GM21786 (cell line): ENCODE measurements at regions not wholly inside any gene's neighbourhood (a gene's known extent, or its start where the extent isn't known, plus 50 kb on each side); places are given as distances from the start of the nearest gene placed in this dataset.

ENCODE experiments used
- ATAC-seq: cut with Tn5 transposase; IDR thresholded peaks from one replicate; pipeline ENCODE4 v1.9.1; 2021; ENCODE audit not compliant: unreplicated experiment

GRCh38 chr2:41896186-41896846 lies 151.5 kb upstream of the PKDCC start:
- no peak for ATAC-seq

GRCh38 chr2:41899189-41899588 lies 148.6 kb upstream of the PKDCC start:
- ATAC-seq, result no peak

GRCh38 chr2:41900101-41900577 lies 147.7 kb upstream of the PKDCC start:
- no peak for ATAC-seq

GRCh38 chr2:41902897-41903296 lies 144.9 kb upstream of the PKDCC start:
- no peak for ATAC-seq

- no peak for ATAC-seq
These were observed 144.2 kb upstream of the PKDCC start for GRCh38 chr2:41903474-41904135.

GRCh38 chr2:41904459-41904858 lies 143.4 kb upstream of the PKDCC start:
- ATAC-seq, result no peak

- no peak for ATAC-seq
These were observed 142.1 kb upstream of the PKDCC start for GRCh38 chr2:41905597-41906337.

GRCh38 chr2:41906338-41906725 lies 141.5 kb upstream of the PKDCC start:
- ATAC-seq, result no peak

- ATAC-seq, result no peak
These were observed 140.7 kb upstream of the PKDCC start for GRCh38 chr2:41907141-41907540.

- ATAC-seq, result no peak
These were observed 140.0 kb upstream of the PKDCC start for GRCh38 chr2:41907771-41908207.

GRCh38 chr2:41908349-41908748 lies 139.5 kb upstream of the PKDCC start:
- no peak for ATAC-seq

GRCh38 chr2:41909584-41909983 lies 138.2 kb upstream of the PKDCC start:
- ATAC-seq, result no peak

- no peak for ATAC-seq
These were observed 137.7 kb upstream of the PKDCC start for GRCh38 chr2:41910126-41910525.

- no peak for ATAC-seq
These were observed 136.8 kb upstream of the PKDCC start for GRCh38 chr2:41911033-41911432.

GRCh38 chr2:41912337-41912736 lies 135.5 kb upstream of the PKDCC start:
- ATAC-seq, result no peak

- no peak for ATAC-seq
These were observed 135.0 kb upstream of the PKDCC start for GRCh38 chr2:41912776-41913175.

GRCh38 chr2:41913311-41913710 lies 134.5 kb upstream of the PKDCC start:
- ATAC-seq, result no peak

- no peak for ATAC-seq
These were observed 133.8 kb upstream of the PKDCC start for GRCh38 chr2:41913921-41914609.

GRCh38 chr2:41914936-41915335 lies 132.9 kb upstream of the PKDCC start:
- no peak for ATAC-seq

- ATAC-seq, result no peak
These were observed 131.6 kb upstream of the PKDCC start for GRCh38 chr2:41916177-41916576.

- no peak for ATAC-seq
These were observed 130.2 kb upstream of the PKDCC start for GRCh38 chr2:41917587-41917986.
